Stimulated activated naive B cell treated with anti-CD40 and anti-IgM and Interleukin-4, amounts not matched to agents 10 μg/mL and 1 μg/mL and 100 μg/mL, for 72 hours (primary cell): ENCODE measurements at regions not wholly inside any gene's neighbourhood (a gene's known extent, or its start where the extent isn't known, plus 50 kb on each side); places are given as distances from the start of the nearest gene placed in this dataset.

ENCODE experiments used
- ATAC-seq, 2 donors: fragments of 150-1000 bp; cut with Tn5 transposase; replicated peaks; 2 replicates each; pipeline ENCODE4 v1.10.0; 2021; ENCODE audit warnings: moderate library complexity in 1 of 2
- DNase-seq: peaks from one replicate; pipeline ENCODE4 v3.0.0; 2021
- H3K27ac Mint-ChIP-seq: one replicate; pipeline ENCODE4 v1.8.0; 2022; ENCODE audit warnings: mild to moderate bottlenecking, mixed read lengths
- H3K27me3 Mint-ChIP-seq, 2 donors: one replicate each; pipeline ENCODE4 v1.8.0; 2022; ENCODE audit warnings: mixed read lengths in 2 of 2
- H3K36me3 Mint-ChIP-seq, 2 donors: one replicate each; pipeline ENCODE4 v1.8.0; 2022; ENCODE audit warnings: mixed read lengths in 2 of 2, mild to moderate bottlenecking in 1 of 2
- H3K4me1 Mint-ChIP-seq, 2 donors: one replicate each; pipeline ENCODE4 v1.8.0; 2022; ENCODE audit warnings: mixed read lengths in 2 of 2, mild to moderate bottlenecking in 1 of 2
- H3K4me3 Mint-ChIP-seq, 2 donors: one replicate each; pipeline ENCODE4 v1.8.0; 2022; ENCODE audit warnings: mild to moderate bottlenecking in 2 of 2, mixed read lengths in 2 of 2, moderate library complexity in 1 of 2
- H3K9me3 Mint-ChIP-seq, 2 donors: one replicate each; pipeline ENCODE4 v1.8.0; 2022; ENCODE audit warnings: mixed read lengths in 2 of 2, mild to moderate bottlenecking in 1 of 2

DNA sequence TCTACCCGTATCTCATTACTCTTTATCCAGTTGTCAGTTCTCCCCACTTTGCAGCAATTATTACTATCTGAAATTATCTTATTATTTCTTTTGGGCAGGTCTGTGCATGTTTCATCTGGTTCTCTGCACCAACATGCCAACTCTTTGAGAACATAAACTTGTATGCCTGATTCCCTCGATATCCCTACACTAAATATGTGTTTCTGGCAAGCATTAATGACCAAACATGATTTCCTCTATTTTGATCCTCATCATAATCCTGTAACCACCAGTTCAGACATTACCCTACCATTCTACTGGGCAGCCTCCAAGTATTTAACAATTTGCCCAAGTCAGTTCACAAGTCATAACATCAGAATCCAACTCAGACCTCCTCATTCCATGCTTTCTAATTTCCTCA, 426.1 kb downstream of the FOXO1 start:
- ATAC-seq (no peak), DNase-seq (no peak)

GRCh38 chr13:40241125-40241798, 425.2 kb downstream of the FOXO1 start:
- Mint-ChIP-seq H3K4me1 (peaks cover 11 to 15% of the 10 kb centered on the region in 2 donors), H3K27ac (no peak overlapping the region), H3K9me3 (peaks cover 4 to 7% of the 10 kb centered on the region in 2 donors), H3K27me3 (no peaks in the 10 kb centered on the region), H3K4me3 (no peak overlapping the region), H3K36me3 (no peaks in the 10 kb centered on the region)
- ATAC-seq (no peak), DNase-seq (no peak)

More for the DNA sequence above, 426.1 kb downstream of the FOXO1 start:
- Mint-ChIP-seq H3K4me1 (peaks cover 3 to 6% of the 10 kb centered on the region in 2 donors), H3K36me3 (no peaks in the 10 kb centered on the region), H3K9me3 (peaks cover 0 to 5% of the 10 kb centered on the region in 2 donors), H3K27me3 (no peaks in the 10 kb centered on the region), H3K4me3 (no peak overlapping the region), H3K27ac (no peak overlapping the region)

DNA sequence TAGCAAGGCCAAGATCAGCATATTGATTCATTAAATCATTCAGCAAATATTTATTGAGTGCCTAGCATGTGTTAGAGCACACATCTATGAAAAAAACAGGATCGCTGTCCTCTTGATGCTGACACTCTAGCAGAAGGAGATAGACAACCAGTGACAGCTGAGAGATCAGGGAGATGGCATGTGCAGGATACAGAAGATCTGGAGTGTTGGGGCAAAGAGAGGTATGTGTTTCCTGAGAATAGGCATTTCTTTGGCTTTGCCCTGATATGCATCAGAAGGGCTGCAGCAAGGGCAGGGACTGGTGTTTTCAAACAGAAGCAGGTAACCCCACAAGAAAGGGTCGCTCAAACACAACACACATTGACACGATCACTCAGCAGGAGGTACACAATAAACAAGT, 423.4 kb downstream of the FOXO1 start:
- DNase-seq, result no peak
- Mint-ChIP-seq H3K4me1 (peaks cover 16 to 25% of the 10 kb centered on the region in 2 donors), H3K27me3 (no peaks in the 10 kb centered on the region), H3K27ac (no peak overlapping the region), H3K4me3 (no peak overlapping the region), H3K36me3 (no peaks in the 10 kb centered on the region), H3K9me3 (peaks cover 4 to 8% of the 10 kb centered on the region in 2 donors)
- ATAC-seq, result no peak

DNA sequence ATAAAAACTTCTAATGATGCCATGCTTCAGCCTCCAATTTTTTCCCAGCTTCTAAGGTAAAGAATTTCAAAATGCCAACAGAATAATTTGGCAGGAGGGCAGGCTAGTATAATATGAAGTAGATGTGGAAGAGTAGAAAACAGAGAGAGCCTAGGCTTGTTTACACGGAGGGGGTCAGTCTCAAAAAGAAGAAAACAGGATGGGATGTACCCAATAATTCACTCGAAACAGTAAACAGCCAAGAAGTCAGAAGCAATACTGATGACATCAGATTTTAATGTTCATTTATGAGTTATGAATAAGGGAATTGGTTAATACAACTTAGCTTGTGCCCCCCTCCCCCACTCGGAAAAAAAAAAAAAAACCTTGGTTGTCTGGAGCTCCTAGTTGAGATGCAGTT, 422.5 kb downstream of the FOXO1 start:
- H3K4me1 Mint-ChIP-seq, result peaks cover 16 to 31% of the 10 kb centered on the region in 2 donors
- H3K36me3 Mint-ChIP-seq, result peaks cover 0 to 4% of the 10 kb centered on the region in 2 donors
- no peaks in the 10 kb centered on the region for H3K27me3 Mint-ChIP-seq
- H3K27ac Mint-ChIP-seq, result no peak overlapping the region
- ATAC-seq (no peak), DNase-seq (no peak)
- no peak overlapping the region for H3K4me3 Mint-ChIP-seq
- peaks cover 8 to 10% of the 10 kb centered on the region in 2 donors for H3K9me3 Mint-ChIP-seq

- Mint-ChIP-seq H3K4me1 (peaks cover 16 to 32% of the 10 kb centered on the region in 2 donors), H3K27ac (no peak overlapping the region), H3K4me3 (no peak overlapping the region), H3K27me3 (no peaks in the 10 kb centered on the region), H3K36me3 (peaks cover 0 to 4% of the 10 kb centered on the region in 2 donors), H3K9me3 (peaks cover 8 to 10% of the 10 kb centered on the region in 2 donors)
- ATAC-seq, result peak in 1 of 2 donors; percentile 14
- DNase-seq, result no peak
Observed at GRCh38 chr13:40245567-40245966, 420.9 kb downstream of the FOXO1 start.

GRCh38 chr13:40247845-40248244, 418.6 kb downstream of the FOXO1 start:
- no peak overlapping the region for H3K27ac Mint-ChIP-seq
- peaks cover 27 to 48% of the 10 kb centered on the region in 2 donors for H3K4me1 Mint-ChIP-seq
- DNase-seq (no peak), ATAC-seq (peak; percentile 65 to 67)
- peaks cover 0 to 4% of the 10 kb centered on the region in 2 donors for H3K36me3 Mint-ChIP-seq
- no peaks in the 10 kb centered on the region for H3K27me3 Mint-ChIP-seq
- H3K4me3 Mint-ChIP-seq, result no peak overlapping the region
- H3K9me3 Mint-ChIP-seq, result peaks cover 8 to 10% of the 10 kb centered on the region in 2 donors

DNA sequence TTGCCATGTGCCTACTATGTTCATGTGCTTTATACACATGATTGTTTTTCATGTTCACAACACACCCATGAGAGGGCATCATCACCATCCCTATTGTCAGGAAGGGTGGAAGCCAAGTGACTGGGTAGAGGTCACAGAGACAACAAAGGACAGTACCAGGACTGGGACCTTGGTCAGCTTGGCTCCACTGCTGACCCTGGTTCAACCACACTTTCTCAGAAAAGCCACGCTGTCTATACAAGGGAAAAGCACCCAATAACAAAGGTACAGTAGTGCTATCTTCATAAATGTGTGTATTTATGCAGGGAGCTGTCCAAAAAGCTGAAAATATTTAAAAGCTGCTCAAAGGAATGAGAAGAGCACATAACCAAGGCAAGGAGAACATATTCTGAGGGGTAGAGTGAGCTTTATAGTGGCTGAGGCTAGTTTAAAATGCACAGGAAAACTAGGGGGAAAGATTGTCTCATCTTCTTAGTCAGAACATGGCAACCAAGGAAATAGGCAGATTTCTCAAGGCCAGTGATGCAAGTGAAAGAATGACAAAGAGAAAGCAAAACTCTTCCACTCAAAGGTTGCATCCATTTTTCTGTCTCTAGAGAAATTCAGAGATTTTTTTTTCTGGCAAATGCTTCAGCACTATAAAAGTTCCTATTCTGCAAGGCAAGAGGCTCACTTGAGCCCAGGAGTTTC, 415.0 kb downstream of the FOXO1 start:
- Mint-ChIP-seq H3K4me1 (peaks cover 24 to 54% of the 10 kb centered on the region in 2 donors), H3K27ac (peak overlapping the region; percentile 72), H3K27me3 (no peaks in the 10 kb centered on the region), H3K4me3 (no peak overlapping the region), H3K36me3 (peaks cover 0 to 4% of the 10 kb centered on the region in 2 donors), H3K9me3 (peaks cover 3 to 4% of the 10 kb centered on the region in 2 donors)
- DNase-seq (no peak), ATAC-seq (peak; percentile 80 to 85)

GRCh38 chr13:40252241-40252640, 414.2 kb downstream of the FOXO1 start:
- Mint-ChIP-seq H3K36me3 (peaks cover 0 to 4% of the 10 kb centered on the region in 2 donors), H3K27ac (no peak overlapping the region), H3K4me1 (peaks cover 24 to 54% of the 10 kb centered on the region in 2 donors), H3K9me3 (peaks cover 3 to 4% of the 10 kb centered on the region in 2 donors), H3K27me3 (no peaks in the 10 kb centered on the region), H3K4me3 (peak overlapping the region in 1 of 2 donors; percentile 4)
- DNase-seq (no peak), ATAC-seq (no peak)

- DNase-seq, result no peak
- Mint-ChIP-seq H3K36me3 (peaks cover 0 to 4% of the 10 kb centered on the region in 2 donors), H3K27me3 (no peaks in the 10 kb centered on the region), H3K27ac (no peak overlapping the region), H3K9me3 (peaks cover 3 to 4% of the 10 kb centered on the region in 2 donors), H3K4me3 (peak overlapping the region in 1 of 2 donors; percentile 4), H3K4me1 (peaks cover 22 to 50% of the 10 kb centered on the region in 2 donors)
- ATAC-seq, result no peak
Observed at GRCh38 chr13:40252676-40253075, 413.8 kb downstream of the FOXO1 start.

- Mint-ChIP-seq H3K36me3 (no peaks in the 10 kb centered on the region), H3K4me3 (no peak overlapping the region), H3K27me3 (no peaks in the 10 kb centered on the region), H3K27ac (no peak overlapping the region), H3K4me1 (peaks cover 20 to 46% of the 10 kb centered on the region in 2 donors), H3K9me3 (no peaks in the 10 kb centered on the region)
- no peak for DNase-seq
- no peak for ATAC-seq
Observed at GRCh38 chr13:40254394-40254793, 412.0 kb downstream of the FOXO1 start.

GRCh38 chr13:40255551-40255950, 410.9 kb downstream of the FOXO1 start:
- Mint-ChIP-seq H3K4me1 (peaks cover 20 to 46% of the 10 kb centered on the region in 2 donors), H3K27me3 (no peaks in the 10 kb centered on the region), H3K4me3 (no peak overlapping the region), H3K9me3 (no peaks in the 10 kb centered on the region), H3K36me3 (no peaks in the 10 kb centered on the region), H3K27ac (no peak overlapping the region)
- ATAC-seq (no peak), DNase-seq (no peak)

DNA sequence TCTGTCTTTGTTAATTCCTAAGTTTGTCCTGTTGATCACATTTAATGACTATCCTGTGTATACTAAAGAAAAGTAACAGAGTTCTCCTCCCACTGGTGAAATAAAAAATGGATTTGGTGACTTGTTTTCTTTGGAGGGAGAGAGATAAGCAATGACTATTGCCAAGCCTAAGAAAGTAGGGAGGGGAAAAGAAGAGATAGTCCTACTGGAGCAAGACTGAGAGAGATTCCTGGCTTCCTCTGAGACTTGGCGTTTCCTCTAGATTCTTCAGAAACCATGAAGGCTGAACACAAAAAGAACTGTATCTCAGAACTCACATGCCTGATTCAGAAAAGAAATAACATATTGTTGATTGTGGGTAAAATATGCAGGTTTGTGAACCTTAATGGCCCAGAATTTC, 406.5 kb downstream of the FOXO1 start:
- H3K9me3 Mint-ChIP-seq, result no peaks in the 10 kb centered on the region
- ATAC-seq, result no peak

DNA sequence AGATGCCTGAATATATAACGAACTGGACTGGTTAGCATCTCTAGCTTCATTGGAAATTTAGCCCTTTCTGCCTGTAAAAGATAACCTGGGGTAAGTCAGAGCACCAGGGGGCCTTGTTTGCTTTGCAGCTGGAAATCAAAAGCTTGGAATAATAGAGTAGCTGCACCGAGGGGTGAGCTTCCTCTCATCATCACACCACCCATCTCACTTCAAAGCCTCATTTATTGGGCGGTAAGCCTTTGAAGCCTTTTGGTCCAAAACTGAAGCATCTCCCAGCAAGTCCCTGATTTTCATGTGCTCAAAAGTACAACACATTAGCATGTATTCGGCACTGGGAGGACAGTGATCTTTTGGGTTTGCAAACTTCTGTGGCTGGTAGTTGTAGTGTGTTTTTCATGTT, 405.1 kb downstream of the FOXO1 start:
- no peaks in the 10 kb centered on the region for H3K27me3 Mint-ChIP-seq
- no peak for ATAC-seq
- H3K27ac Mint-ChIP-seq, result no peak overlapping the region
- no peaks in the 10 kb centered on the region for H3K36me3 Mint-ChIP-seq
- H3K4me3 Mint-ChIP-seq, result no peak overlapping the region
- peaks cover 0 to 6% of the 10 kb centered on the region in 2 donors for H3K4me1 Mint-ChIP-seq
- H3K9me3 Mint-ChIP-seq, result no peaks in the 10 kb centered on the region
- DNase-seq, result no peak

More for the DNA sequence above, 406.5 kb downstream of the FOXO1 start:
- Mint-ChIP-seq H3K27ac (no peak overlapping the region), H3K36me3 (no peaks in the 10 kb centered on the region), H3K27me3 (no peaks in the 10 kb centered on the region), H3K4me1 (peaks cover under 1 to 14% of the 10 kb centered on the region in 2 donors), H3K4me3 (no peak overlapping the region)
- no peak for DNase-seq

DNA sequence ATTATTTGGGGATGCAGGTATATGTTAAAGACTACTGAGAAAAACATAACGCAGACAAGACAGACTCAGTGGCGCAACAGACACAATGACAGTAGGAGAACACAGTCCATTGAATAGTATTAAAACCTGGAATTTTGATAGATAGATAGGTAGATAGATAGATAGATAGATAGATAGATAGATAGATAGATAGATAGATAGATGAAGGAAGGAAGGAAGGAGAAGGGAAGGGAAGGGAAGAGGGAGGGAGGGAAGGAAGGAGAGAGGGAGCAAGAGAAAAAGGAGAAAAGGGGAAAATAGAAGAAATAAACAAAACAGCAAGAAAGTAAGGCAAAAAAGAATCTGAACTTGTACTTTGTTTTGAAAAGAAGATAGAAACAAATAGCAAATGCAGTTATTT, 404.5 kb downstream of the FOXO1 start:
- peaks cover 0 to 6% of the 10 kb centered on the region in 2 donors for H3K4me1 Mint-ChIP-seq
- ATAC-seq (no peak), DNase-seq (no peak)
- H3K36me3 Mint-ChIP-seq, result no peaks in the 10 kb centered on the region
- H3K4me3 Mint-ChIP-seq, result no peak overlapping the region
- H3K27me3 Mint-ChIP-seq, result no peaks in the 10 kb centered on the region
- H3K27ac Mint-ChIP-seq, result no peak overlapping the region
- no peaks in the 10 kb centered on the region for H3K9me3 Mint-ChIP-seq

DNA sequence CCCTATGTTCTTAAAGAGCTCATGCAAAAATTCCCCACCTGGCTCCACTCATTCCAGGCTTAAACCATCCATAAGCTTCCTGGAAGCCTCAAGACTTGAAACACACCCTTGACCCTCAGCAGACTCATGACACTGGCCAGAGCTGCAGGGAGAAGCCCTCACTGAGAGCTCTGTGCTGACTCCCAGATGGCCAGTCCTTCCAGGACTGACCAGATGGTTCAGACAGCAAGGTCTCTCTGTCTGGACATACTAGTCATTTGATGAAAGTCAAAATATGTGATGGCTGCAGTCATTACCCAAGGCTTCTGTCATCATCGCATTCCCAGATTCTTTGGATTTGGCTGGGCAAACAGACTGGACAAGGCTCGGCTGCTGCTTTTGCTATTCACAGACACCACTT, 397.4 kb downstream of the FOXO1 start:
- no peak overlapping the region for H3K27ac Mint-ChIP-seq
- no peaks in the 10 kb centered on the region for H3K27me3 Mint-ChIP-seq
- peaks cover 26 to 40% of the 10 kb centered on the region in 2 donors for H3K4me1 Mint-ChIP-seq
- no peaks in the 10 kb centered on the region for H3K9me3 Mint-ChIP-seq
- no peak overlapping the region for H3K4me3 Mint-ChIP-seq
- ATAC-seq, result no peak
- no peaks in the 10 kb centered on the region for H3K36me3 Mint-ChIP-seq
- no peak for DNase-seq
